ENCODE measurements at regions not wholly inside any gene's neighbourhood (a gene's known extent, or its start where the extent isn't known, plus 50 kb on each side); places are given as distances from the start of the nearest gene placed in this dataset.
A peak's percentile ranks its signal among the peaks of the same experiment; 100 is the strongest.

GRCh38 chr22:22709719-22710445 is 65.5 kb downstream of the GGTLC2 start:
- H3K9me3 Mint-ChIP-seq = no peaks in the 10 kb centered on the region
- peaks cover 87% of the 10 kb centered on the region for H3K27me3 Mint-ChIP-seq (ENCODE audit: low read depth)

GRCh38 chr22:22710719-22711531 is 66.5 kb downstream of the GGTLC2 start:
- no peaks in the 10 kb centered on the region for H3K9me3 Mint-ChIP-seq
- H3K4me3 Mint-ChIP-seq = no peak overlapping the region
- no peaks in the 10 kb centered on the region for H3K36me3 Mint-ChIP-seq (ENCODE audit: low read depth)
- peak; percentile 88 for TF ChIP-seq CTCF (conservative IDR thresholded peaks at IDR 0.05)
- H3K4me1 Mint-ChIP-seq = no peaks in the 10 kb centered on the region
- no peak overlapping the region for H3K27ac Mint-ChIP-seq (ENCODE audit: unreplicated experiment)
- peak; percentile 59 for DNase-seq (ENCODE audit: low read depth, low spot score)
- H3K27me3 Mint-ChIP-seq (ENCODE audit: low read depth) = peaks cover 88% of the 10 kb centered on the region

More at GRCh38 chr22:22709719-22710445, 65.5 kb downstream of the GGTLC2 start:
- no peak for DNase-seq (ENCODE audit: low read depth, low spot score)
- no peaks in the 10 kb centered on the region for H3K36me3 Mint-ChIP-seq (ENCODE audit: low read depth)
- peak overlapping the region; percentile 50 for H3K27ac Mint-ChIP-seq (ENCODE audit: unreplicated experiment)
- H3K4me1 Mint-ChIP-seq = no peaks in the 10 kb centered on the region
- H3K4me3 Mint-ChIP-seq = no peak overlapping the region
- TF ChIP-seq CTCF (conservative IDR thresholded peaks at IDR 0.05) = peak; percentile 29

GRCh38 chr22:22711532-22711913 is 67.1 kb downstream of the GGTLC2 start:
- H3K4me1 Mint-ChIP-seq = no peaks in the 10 kb centered on the region
- H3K27me3 Mint-ChIP-seq (ENCODE audit: low read depth) = peaks cover 89% of the 10 kb centered on the region
- H3K4me3 Mint-ChIP-seq = no peak overlapping the region
- no peak overlapping the region for H3K27ac Mint-ChIP-seq (ENCODE audit: unreplicated experiment)
- H3K9me3 Mint-ChIP-seq = no peaks in the 10 kb centered on the region
- no peak for TF ChIP-seq CTCF (conservative IDR thresholded peaks at IDR 0.05)
- H3K36me3 Mint-ChIP-seq (ENCODE audit: low read depth) = no peaks in the 10 kb centered on the region
- no peak for DNase-seq (ENCODE audit: low read depth, low spot score)

GRCh38 chr22:22712092-22712658 is 67.8 kb downstream of the GGTLC2 start:
- H3K36me3 Mint-ChIP-seq (ENCODE audit: low read depth) = no peaks in the 10 kb centered on the region
- no peaks in the 10 kb centered on the region for H3K4me1 Mint-ChIP-seq
- H3K27me3 Mint-ChIP-seq (ENCODE audit: low read depth) = peaks cover 89% of the 10 kb centered on the region
- no peak overlapping the region for H3K27ac Mint-ChIP-seq (ENCODE audit: unreplicated experiment)
- no peak overlapping the region for H3K4me3 Mint-ChIP-seq
- TF ChIP-seq CTCF (conservative IDR thresholded peaks at IDR 0.05) = no peak
- no peaks in the 10 kb centered on the region for H3K9me3 Mint-ChIP-seq
- no peak for DNase-seq (ENCODE audit: low read depth, low spot score)

- DNase-seq (ENCODE audit: low read depth, low spot score) = no peak
- no peak overlapping the region for H3K27ac Mint-ChIP-seq (ENCODE audit: unreplicated experiment)
- H3K36me3 Mint-ChIP-seq (ENCODE audit: low read depth) = no peaks in the 10 kb centered on the region
- H3K9me3 Mint-ChIP-seq = no peaks in the 10 kb centered on the region
- no peak for TF ChIP-seq CTCF (conservative IDR thresholded peaks at IDR 0.05)
- H3K27me3 Mint-ChIP-seq (ENCODE audit: low read depth) = peaks cover 89% of the 10 kb centered on the region
- no peak overlapping the region for H3K4me3 Mint-ChIP-seq
- H3K4me1 Mint-ChIP-seq = no peaks in the 10 kb centered on the region
Observed at GRCh38 chr22:22712666-22713365, 68.4 kb downstream of the GGTLC2 start.

Measured in neural crest cell (in vitro differentiated cells).